NCI-H1092 (cell line): ENCODE measurements at regions not wholly inside any gene's neighbourhood (a gene's known extent, or its start where the extent isn't known, plus 50 kb on each side); places are given as distances from the start of the nearest gene placed in this dataset.

Experiments
- DNase-seq: peaks from one replicate; lab custom pipeline; 2025; lab: John Stamatoyannopoulos, UW

- no peak for DNase-seq
Measured at GRCh38 chr17:79342376-79342775, 267.8 kb downstream of the ENGASE start.

- no peak for DNase-seq
Measured at GRCh38 chr17:79341816-79342215, 267.2 kb downstream of the ENGASE start.

GRCh38 chr17:79341222-79341780 is 266.7 kb downstream of the ENGASE start:
- no peak for DNase-seq

- no peak for DNase-seq
Measured at GRCh38 chr17:79340333-79341221, 266.0 kb downstream of the ENGASE start.

GRCh38 chr17:79339321-79339720 is 264.7 kb downstream of the ENGASE start:
- no peak for DNase-seq

GRCh38 chr17:79338604-79339003 is 264.0 kb downstream of the ENGASE start:
- DNase-seq, result no peak

GRCh38 chr17:79338152-79338551 is 263.5 kb downstream of the ENGASE start:
- DNase-seq, result no peak

- no peak for DNase-seq
Measured at GRCh38 chr17:79337053-79337452, 262.4 kb downstream of the ENGASE start.

- DNase-seq, result no peak
Measured at GRCh38 chr17:79335456-79335855, 260.8 kb downstream of the ENGASE start.

- no peak for DNase-seq
Measured at GRCh38 chr17:79332011-79332554, 257.5 kb downstream of the ENGASE start.

- no peak for DNase-seq
Measured at GRCh38 chr17:79331492-79331891, 256.9 kb downstream of the ENGASE start.

GRCh38 chr17:79330696-79331095 is 256.1 kb downstream of the ENGASE start:
- DNase-seq, result no peak

- DNase-seq, result no peak
Measured at GRCh38 chr17:79330229-79330628, 255.6 kb downstream of the ENGASE start.

- no peak for DNase-seq
Measured at GRCh38 chr17:79326814-79327213, 252.2 kb downstream of the ENGASE start.

GRCh38 chr17:79325709-79326430 is 251.2 kb downstream of the ENGASE start:
- DNase-seq, result no peak

GRCh38 chr17:79324194-79324593 is 249.6 kb downstream of the ENGASE start:
- DNase-seq, result no peak

GRCh38 chr17:79323566-79323965 is 248.9 kb downstream of the ENGASE start:
- no peak for DNase-seq

- no peak for DNase-seq
Measured at GRCh38 chr17:79322211-79323123, 247.8 kb downstream of the ENGASE start.

GRCh38 chr17:79320331-79320730 is 245.7 kb downstream of the ENGASE start:
- no peak for DNase-seq

- DNase-seq, result no peak
Measured at GRCh38 chr17:79317916-79318315, 243.3 kb downstream of the ENGASE start.

- no peak for DNase-seq
Measured at GRCh38 chr17:79316805-79317204, 242.2 kb downstream of the ENGASE start.
